Stomach (tissue), 4 donors: ENCODE measurements at regions not wholly inside any gene's neighbourhood (a gene's known extent, or its start where the extent isn't known, plus 50 kb on each side); places are given as distances from the start of the nearest gene placed in this dataset.

Experiments
- CTCF ChIP-seq, 7 experiments: fragments of 450-650 bp in 4 of 7; fragments of 200-600 bp in 3 of 7; sonication (generic) in 3 of 7; IDR thresholded peaks; one replicate each; pipeline ENCODE4 v1.5.1; 2016 to 2019; ENCODE audit warnings: antibody characterized with exemption in 7 of 7, control low read depth in 2 of 7, mild to moderate bottlenecking in 1 of 7
- EP300 ChIP-seq: sonication (generic); formaldehyde crosslinking; IDR thresholded peaks from one replicate; pipeline ENCODE4 v1.6.1; 2017; ENCODE audit warnings: antibody characterized with exemption
- POLR2AphosphoS5 ChIP-seq, 3 donors: sonication (generic); formaldehyde crosslinking; IDR thresholded peaks; one replicate each; pipeline ENCODE4 v1.6.1; 2016; ENCODE audit warnings: antibody characterized with exemption in 3 of 3

GRCh38 chr3:64406271-64406670 lies 181.0 kb upstream of the PRICKLE2 start:
- TF ChIP-seq EP300: no peak
- no peak for TF ChIP-seq POLR2AphosphoS5 (IDR thresholded peaks at IDR 0.05)
- no peak for TF ChIP-seq CTCF (IDR thresholded peaks at IDR 0.05)
